ENCODE measurements at regions not wholly inside any gene's neighbourhood (a gene's known extent, or its start where the extent isn't known, plus 50 kb on each side); places are given as distances from the start of the nearest gene placed in this dataset.

DNA sequence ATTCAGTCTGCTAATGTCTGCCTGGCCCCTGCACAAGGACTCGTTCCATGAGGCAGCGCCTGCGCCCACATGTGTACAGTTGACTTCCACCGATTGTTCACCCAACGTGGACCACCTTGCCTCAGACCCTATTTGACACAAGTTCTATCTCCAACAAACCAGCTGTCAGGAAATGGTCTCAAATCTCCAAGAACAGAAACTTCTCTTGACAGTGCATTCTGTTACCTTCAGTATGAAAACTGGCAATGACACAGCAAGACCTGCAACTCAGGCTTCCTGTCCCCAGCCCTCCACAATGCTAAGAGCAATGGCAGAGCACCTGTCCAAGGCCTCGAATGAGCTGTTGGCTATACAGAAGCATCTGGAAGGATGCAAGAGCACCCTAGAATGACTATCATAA, 102.3 kb upstream of the CLDN14 start:
- CTCF ChIA-PET: no interaction called here
- WGBS (ENCODE audit: low lambda C conversion rate): 47% methylated on average over 6 of the region's 6 CpGs

DNA sequence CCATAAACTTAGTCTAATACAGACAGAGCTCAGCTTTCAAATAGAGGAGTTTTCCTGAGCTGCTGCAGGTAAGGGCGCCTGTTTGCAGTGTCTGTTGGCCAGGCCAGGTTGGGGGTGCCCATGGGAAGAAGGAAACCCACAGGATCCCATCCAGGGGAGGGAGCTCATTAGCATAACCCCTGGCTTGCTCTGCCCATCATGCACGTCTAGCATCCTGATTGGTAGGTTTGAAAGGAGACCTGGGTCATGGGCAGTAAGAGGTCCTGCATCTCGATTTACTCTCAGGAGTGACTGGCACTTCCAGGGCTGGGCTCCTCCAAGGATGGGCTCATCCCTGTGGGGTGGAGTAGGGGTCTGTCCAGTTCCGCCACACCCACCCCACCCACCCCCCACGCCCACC, 103.7 kb upstream of the CLDN14 start:
- Histone ChIP-seq H3K9me2 (no peaks in the 10 kb centered on the region), H3K4me1 (ENCODE audit: control insufficient read depth in 1 of 2, insufficient read depth in 2 of 2, low read depth in 1 of 2, low read length in 1 of 2) (no peaks in the 10 kb centered on the region), H3K27ac (ENCODE audit: low read depth in 2 of 2, low read length in 1 of 2) (no peak overlapping the region), H3K4me3 (ENCODE audit: low read depth in 2 of 2, low read length in 1 of 2) (no peak overlapping the region), H3K27me3 (ENCODE audit: insufficient read depth) (peaks cover 37% of the 10 kb centered on the region), H3K4me2 (no peak overlapping the region), H3K36me3 (replicated peaks in 1 of 2; ENCODE audit: control insufficient read depth in 1 of 2, insufficient read depth in 2 of 2, low read length in 1 of 2) (no peaks in the 10 kb centered on the region), H2AFZ (ENCODE audit: low read depth) (no peak overlapping the region), H3K79me2 (ENCODE audit: insufficient read depth) (no peaks in the 10 kb centered on the region), H3K9me3 (no peaks in the 10 kb centered on the region), H4K20me1 (ENCODE audit: insufficient read depth) (no peaks in the 10 kb centered on the region), H3F3A (replicated peaks; ENCODE audit: insufficient read depth) (no peaks in the 10 kb centered on the region), H3K9ac (no peak overlapping the region)
- no CpG with 5 or more reads among the region's 5 CpGs for WGBS (ENCODE audit: low lambda C conversion rate)
- TF ChIP-seq, protein P1, sequence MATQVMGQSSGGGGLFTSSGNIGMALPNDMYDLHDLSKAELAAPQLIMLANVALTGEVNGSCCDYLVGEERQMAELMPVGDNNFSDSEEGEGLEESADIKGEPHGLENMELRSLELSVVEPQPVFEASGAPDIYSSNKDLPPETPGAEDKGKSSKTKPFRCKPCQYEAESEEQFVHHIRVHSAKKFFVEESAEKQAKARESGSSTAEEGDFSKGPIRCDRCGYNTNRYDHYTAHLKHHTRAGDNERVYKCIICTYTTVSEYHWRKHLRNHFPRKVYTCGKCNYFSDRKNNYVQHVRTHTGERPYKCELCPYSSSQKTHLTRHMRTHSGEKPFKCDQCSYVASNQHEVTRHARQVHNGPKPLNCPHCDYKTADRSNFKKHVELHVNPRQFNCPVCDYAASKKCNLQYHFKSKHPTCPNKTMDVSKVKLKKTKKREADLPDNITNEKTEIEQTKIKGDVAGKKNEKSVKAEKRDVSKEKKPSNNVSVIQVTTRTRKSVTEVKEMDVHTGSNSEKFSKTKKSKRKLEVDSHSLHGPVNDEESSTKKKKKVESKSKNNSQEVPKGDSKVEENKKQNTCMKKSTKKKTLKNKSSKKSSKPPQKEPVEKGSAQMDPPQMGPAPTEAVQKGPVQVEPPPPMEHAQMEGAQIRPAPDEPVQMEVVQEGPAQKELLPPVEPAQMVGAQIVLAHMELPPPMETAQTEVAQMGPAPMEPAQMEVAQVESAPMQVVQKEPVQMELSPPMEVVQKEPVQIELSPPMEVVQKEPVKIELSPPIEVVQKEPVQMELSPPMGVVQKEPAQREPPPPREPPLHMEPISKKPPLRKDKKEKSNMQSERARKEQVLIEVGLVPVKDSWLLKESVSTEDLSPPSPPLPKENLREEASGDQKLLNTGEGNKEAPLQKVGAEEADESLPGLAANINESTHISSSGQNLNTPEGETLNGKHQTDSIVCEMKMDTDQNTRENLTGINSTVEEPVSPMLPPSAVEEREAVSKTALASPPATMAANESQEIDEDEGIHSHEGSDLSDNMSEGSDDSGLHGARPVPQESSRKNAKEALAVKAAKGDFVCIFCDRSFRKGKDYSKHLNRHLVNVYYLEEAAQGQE (IDR thresholded peaks at IDR 0.05; ENCODE audit: low read depth, low read length): no peak
- TF ChIP-seq YY1 (IDR thresholded peaks at IDR 0.05; ENCODE audit: low read depth) (no peak), SIN3A (IDR thresholded peaks at IDR 0.05; ENCODE audit: borderline replicate concordance, low read depth, low read length) (no peak), RAD21 (IDR thresholded peaks at IDR 0.05; ENCODE audit: low read length) (no peak), CHD2 (IDR thresholded peaks at IDR 0.05; ENCODE audit: low read length, partially characterized antibody) (no peak), EP300 (IDR thresholded peaks at IDR 0.05; ENCODE audit: borderline replicate concordance in 1 of 2, low read depth in 1 of 2, low read length in 1 of 2) (no peak)
- TF ChIP-seq, protein P2, sequence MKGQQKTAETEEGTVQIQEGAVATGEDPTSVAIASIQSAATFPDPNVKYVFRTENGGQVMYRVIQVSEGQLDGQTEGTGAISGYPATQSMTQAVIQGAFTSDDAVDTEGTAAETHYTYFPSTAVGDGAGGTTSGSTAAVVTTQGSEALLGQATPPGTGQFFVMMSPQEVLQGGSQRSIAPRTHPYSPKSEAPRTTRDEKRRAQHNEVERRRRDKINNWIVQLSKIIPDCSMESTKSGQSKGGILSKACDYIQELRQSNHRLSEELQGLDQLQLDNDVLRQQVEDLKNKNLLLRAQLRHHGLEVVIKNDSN (IDR thresholded peaks at IDR 0.05; ENCODE audit: borderline replicate concordance, low read depth): no peak
- TF ChIP-seq, protein P3, sequence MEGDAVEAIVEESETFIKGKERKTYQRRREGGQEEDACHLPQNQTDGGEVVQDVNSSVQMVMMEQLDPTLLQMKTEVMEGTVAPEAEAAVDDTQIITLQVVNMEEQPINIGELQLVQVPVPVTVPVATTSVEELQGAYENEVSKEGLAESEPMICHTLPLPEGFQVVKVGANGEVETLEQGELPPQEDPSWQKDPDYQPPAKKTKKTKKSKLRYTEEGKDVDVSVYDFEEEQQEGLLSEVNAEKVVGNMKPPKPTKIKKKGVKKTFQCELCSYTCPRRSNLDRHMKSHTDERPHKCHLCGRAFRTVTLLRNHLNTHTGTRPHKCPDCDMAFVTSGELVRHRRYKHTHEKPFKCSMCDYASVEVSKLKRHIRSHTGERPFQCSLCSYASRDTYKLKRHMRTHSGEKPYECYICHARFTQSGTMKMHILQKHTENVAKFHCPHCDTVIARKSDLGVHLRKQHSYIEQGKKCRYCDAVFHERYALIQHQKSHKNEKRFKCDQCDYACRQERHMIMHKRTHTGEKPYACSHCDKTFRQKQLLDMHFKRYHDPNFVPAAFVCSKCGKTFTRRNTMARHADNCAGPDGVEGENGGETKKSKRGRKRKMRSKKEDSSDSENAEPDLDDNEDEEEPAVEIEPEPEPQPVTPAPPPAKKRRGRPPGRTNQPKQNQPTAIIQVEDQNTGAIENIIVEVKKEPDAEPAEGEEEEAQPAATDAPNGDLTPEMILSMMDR (IDR thresholded peaks at IDR 0.05): no peak
- TF ChIP-seq, protein P4, sequence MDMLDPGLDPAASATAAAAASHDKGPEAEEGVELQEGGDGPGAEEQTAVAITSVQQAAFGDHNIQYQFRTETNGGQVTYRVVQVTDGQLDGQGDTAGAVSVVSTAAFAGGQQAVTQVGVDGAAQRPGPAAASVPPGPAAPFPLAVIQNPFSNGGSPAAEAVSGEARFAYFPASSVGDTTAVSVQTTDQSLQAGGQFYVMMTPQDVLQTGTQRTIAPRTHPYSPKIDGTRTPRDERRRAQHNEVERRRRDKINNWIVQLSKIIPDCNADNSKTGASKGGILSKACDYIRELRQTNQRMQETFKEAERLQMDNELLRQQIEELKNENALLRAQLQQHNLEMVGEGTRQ (IDR thresholded peaks at IDR 0.05; ENCODE audit: borderline replicate concordance, low read depth, low read length): no peak
- no peak for DNase-seq
- POLR2A ChIA-PET: no interaction called here
- CTCF ChIA-PET: interaction anchor here (1.0 kb wide), 1 partner anchor 12 kb away, joined by 3 read pairs; no protein-coding TSS in a partner anchor

More for the DNA sequence above, 102.3 kb upstream of the CLDN14 start:
- no peaks in the 10 kb centered on the region for H3K36me3 ChIP-seq (replicated peaks in 1 of 2; ENCODE audit: control insufficient read depth in 1 of 2, insufficient read depth in 2 of 2, low read length in 1 of 2)
- H3F3A ChIP-seq (replicated peaks; ENCODE audit: insufficient read depth): no peaks in the 10 kb centered on the region
- H3K79me2 ChIP-seq (ENCODE audit: insufficient read depth): no peaks in the 10 kb centered on the region
- TF ChIP-seq GATA2 (CRISPR knock-in tag; IDR thresholded peaks at IDR 0.05): no peak
- TF ChIP-seq YY1 (IDR thresholded peaks at IDR 0.05; ENCODE audit: low read depth): no peak
- TF ChIP-seq, protein P1 (IDR thresholded peaks at IDR 0.05; ENCODE audit: low read depth, low read length): no peak
- TF ChIP-seq TAF1 (IDR thresholded peaks at IDR 0.05; ENCODE audit: borderline replicate concordance, low read depth, low read length): no peak
- peaks cover 43% of the 10 kb centered on the region for H3K27me3 ChIP-seq (ENCODE audit: insufficient read depth)
- H3K4me2 ChIP-seq: no peak overlapping the region
- no peak overlapping the region for H2AFZ ChIP-seq (ENCODE audit: low read depth)
- POLR2A ChIA-PET: no interaction called here
- no peaks in the 10 kb centered on the region for H3K9me3 ChIP-seq
- no peak for DNase-seq
- no peaks in the 10 kb centered on the region for H3K9me2 ChIP-seq
- H3K4me3 ChIP-seq (ENCODE audit: low read depth in 2 of 2, low read length in 1 of 2): no peak overlapping the region
- no peaks in the 10 kb centered on the region for H4K20me1 ChIP-seq (ENCODE audit: insufficient read depth)
- H3K27ac ChIP-seq (ENCODE audit: low read depth in 2 of 2, low read length in 1 of 2): no peak overlapping the region
- H3K4me1 ChIP-seq (ENCODE audit: control insufficient read depth in 1 of 2, insufficient read depth in 2 of 2, low read depth in 1 of 2, low read length in 1 of 2): no peaks in the 10 kb centered on the region
- no peak overlapping the region for H3K9ac ChIP-seq
